BJ (cell line): ENCODE measurements at regions not wholly inside any gene's neighbourhood (a gene's known extent, or its start where the extent isn't known, plus 50 kb on each side); places are given as distances from the start of the nearest gene placed in this dataset.

Experiments used
- CTCF ChIA-PET: fragments of 350-600 bp; formaldehyde crosslinking; extraction: SDS; loops from one replicate; lab custom pipeline; 2021; ENCODE audit warnings: antibody characterized with exemption, inconsistent platforms; lab: Yijun Ruan, JAX
- POLR2A ChIA-PET: fragments of 300-600 bp; sonication (Branson Sonifier 250); formaldehyde crosslinking; extraction: SDS; loops from one replicate; lab custom pipeline; 2021; ENCODE audit warnings: antibody characterized with exemption; lab: Charles Lee
- DNase-seq: peaks from one replicate; pipeline ENCODE4 v3.0.0-alpha.2; 2011; ENCODE audit warnings: low read depth
- H3K27me3 ChIP-seq: 2 replicates; pipeline ENCODE4 v1.6.0; 2011; ENCODE audit warnings: low read length; ENCODE audit not compliant: control insufficient read depth, insufficient read depth
- H3K36me3 ChIP-seq: 2 replicates; pipeline ENCODE4 v1.5.1; 2011; ENCODE audit warnings: low read length; ENCODE audit not compliant: control insufficient read depth, insufficient read depth
- H3K4me3 ChIP-seq: 2 replicates; pipeline ENCODE4 v1.5.1; 2011; ENCODE audit warnings: low read depth, mild to moderate bottlenecking, control low read depth, low read length
- TF ChIP-seq, protein P1 (sequence below): IDR thresholded peaks from 2 replicates; pipeline ENCODE4 v1.5.1; 2011; ENCODE audit warnings: low read depth, mild to moderate bottlenecking, control low read depth, inconsistent platforms, low read length, moderate library complexity; ENCODE audit not compliant: insufficient read depth

DNA sequence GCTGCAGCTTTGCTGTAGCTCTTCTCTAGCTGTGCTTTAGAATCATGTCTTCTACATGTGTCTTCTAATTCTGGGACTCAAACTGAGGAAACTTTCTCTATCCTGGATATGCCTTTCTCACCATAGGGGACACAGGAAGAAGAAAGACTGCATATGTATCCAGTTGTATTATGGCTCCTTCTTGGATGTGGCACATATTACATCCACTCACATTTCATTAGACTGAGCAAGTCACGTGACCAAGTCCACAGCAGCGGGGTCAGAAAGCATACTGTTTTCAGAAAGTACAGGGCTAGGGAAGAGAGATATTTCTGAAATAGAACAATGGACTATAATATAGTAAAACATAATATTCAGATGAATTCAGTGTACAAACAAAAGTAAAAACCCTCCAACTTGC, 187.6 kb upstream of the RIMS1 start:
- Histone ChIP-seq H3K27me3 (no peaks in the 10 kb centered on the region), H3K36me3 (no peaks in the 10 kb centered on the region), H3K4me3 (no peak overlapping the region)
- TF ChIP-seq, protein P1, sequence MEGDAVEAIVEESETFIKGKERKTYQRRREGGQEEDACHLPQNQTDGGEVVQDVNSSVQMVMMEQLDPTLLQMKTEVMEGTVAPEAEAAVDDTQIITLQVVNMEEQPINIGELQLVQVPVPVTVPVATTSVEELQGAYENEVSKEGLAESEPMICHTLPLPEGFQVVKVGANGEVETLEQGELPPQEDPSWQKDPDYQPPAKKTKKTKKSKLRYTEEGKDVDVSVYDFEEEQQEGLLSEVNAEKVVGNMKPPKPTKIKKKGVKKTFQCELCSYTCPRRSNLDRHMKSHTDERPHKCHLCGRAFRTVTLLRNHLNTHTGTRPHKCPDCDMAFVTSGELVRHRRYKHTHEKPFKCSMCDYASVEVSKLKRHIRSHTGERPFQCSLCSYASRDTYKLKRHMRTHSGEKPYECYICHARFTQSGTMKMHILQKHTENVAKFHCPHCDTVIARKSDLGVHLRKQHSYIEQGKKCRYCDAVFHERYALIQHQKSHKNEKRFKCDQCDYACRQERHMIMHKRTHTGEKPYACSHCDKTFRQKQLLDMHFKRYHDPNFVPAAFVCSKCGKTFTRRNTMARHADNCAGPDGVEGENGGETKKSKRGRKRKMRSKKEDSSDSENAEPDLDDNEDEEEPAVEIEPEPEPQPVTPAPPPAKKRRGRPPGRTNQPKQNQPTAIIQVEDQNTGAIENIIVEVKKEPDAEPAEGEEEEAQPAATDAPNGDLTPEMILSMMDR, result no peak
- DNase-seq, result no peak
- ChIA-PET CTCF (interaction anchor here (0.9 kb wide), 1 partner anchor 25 kb away, joined by 3 read pairs; no protein-coding TSS in a partner anchor), POLR2A (no interaction called here)

DNA sequence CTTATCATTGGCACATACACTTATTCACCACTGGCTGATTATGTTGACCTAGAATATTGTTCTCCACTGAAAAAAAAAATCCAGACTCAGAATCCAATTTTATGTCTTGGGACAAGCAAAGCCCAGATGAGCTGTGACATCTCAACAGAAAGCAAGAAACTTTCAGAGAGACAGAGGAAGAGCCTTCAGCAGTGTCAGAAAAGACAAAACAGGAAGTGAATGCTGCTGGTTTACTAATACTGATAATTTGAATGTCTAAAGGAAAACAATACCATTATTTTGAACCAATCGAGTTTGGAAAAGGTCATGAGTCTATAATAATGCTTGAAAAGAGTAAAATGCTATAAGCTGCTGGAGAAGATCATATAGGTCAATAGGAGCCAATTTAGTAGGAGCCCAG, 179.8 kb upstream of the RIMS1 start:
- TF ChIP-seq, protein P1, result no peak
- Histone ChIP-seq H3K4me3 (no peak overlapping the region), H3K27me3 (no peaks in the 10 kb centered on the region), H3K36me3 (no peaks in the 10 kb centered on the region)
- no peak for DNase-seq
- POLR2A ChIA-PET, result no interaction called here
- CTCF ChIA-PET, result interaction anchor here (0.6 kb wide), 1 partner anchor 25 kb away, joined by 4 read pairs; no protein-coding TSS in a partner anchor

DNA sequence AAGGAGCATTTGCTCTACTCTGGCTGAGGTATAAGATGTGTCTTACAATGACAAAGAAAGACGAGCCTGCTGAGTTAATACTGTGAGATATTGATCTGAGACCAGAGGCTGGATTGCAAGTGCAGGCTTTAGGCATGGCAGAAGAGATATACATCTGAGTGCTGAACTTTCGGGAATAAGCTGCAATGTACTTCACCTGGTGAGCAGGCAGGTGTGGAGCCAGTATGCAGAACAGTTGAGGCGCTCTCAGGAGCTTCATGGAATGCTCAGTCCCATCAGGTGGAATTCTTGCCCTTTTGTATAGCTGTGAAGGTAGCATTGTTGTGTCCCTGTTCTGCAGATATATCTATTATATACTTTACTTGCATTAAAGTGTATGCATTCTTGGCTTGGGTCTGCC, 179.3 kb upstream of the RIMS1 start:
- H3K36me3 ChIP-seq, result no peaks in the 10 kb centered on the region
- ChIA-PET POLR2A (no interaction called here), CTCF (interaction anchor here (0.6 kb wide), 1 partner anchor 24 kb away, joined by 4 read pairs; no protein-coding TSS in a partner anchor)
- TF ChIP-seq, protein P1, result no peak
- no peak overlapping the region for H3K4me3 ChIP-seq
- H3K27me3 ChIP-seq, result no peaks in the 10 kb centered on the region
- no peak for DNase-seq

DNA sequence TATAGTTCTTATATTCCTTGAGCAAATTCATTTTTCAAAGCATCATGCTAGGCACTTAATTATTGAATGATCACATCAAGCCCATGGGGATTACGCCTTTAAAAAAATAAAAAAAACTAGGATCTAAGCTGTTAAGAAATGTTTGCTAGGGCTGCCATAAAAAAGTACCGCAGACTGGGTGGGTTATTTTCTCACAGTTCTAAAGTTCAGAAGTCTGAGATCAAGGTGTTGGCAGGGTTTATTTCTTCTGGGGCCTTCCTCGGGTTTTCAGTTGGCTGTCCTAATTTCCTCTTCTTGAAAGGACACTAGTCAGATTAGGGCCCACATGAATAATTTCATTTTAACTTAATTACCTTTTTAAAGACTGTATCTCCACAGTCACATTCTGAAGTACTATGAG, 165.6 kb upstream of the RIMS1 start:
- ChIA-PET POLR2A (no interaction called here), CTCF (no interaction called here)
- H3K4me3 ChIP-seq, result no peak overlapping the region
- TF ChIP-seq, protein P1, result no peak
- no peaks in the 10 kb centered on the region for H3K27me3 ChIP-seq
- DNase-seq, result no peak
- H3K36me3 ChIP-seq, result no peaks in the 10 kb centered on the region

DNA sequence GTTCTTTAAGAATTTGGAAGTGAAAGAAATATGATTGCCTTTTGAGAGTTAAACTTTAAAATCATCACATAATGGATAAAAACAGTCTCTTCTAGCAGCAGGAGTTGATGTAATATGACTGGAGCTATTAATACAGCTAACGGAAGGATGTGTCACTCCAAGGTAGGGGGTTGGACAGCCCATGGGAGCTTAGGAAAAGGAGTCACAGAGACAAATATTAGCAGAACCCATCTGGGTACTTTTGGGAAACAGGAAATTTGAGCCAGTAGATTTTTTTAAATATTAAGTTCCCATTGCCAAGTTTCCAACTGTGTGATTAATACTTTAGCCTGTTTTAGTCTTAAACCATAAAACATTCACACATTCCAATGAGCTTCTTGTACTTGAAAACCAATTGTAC, 164.7 kb upstream of the RIMS1 start:
- TF ChIP-seq, protein P1, result no peak
- no peak for DNase-seq
- no peaks in the 10 kb centered on the region for H3K27me3 ChIP-seq
- CTCF ChIA-PET, result no interaction called here
- no peak overlapping the region for H3K4me3 ChIP-seq
- POLR2A ChIA-PET, result no interaction called here
- H3K36me3 ChIP-seq, result no peaks in the 10 kb centered on the region
